Chondrocyte (in vitro differentiated cells): ENCODE measurements at regions not wholly inside any gene's neighbourhood (a gene's known extent, or its start where the extent isn't known, plus 50 kb on each side); places are given as distances from the start of the nearest gene placed in this dataset.
A peak's percentile ranks its signal among the peaks of the same experiment; 100 is the strongest.
"Not testable (repeated sequence)": the region's sequence is repeated elsewhere in the genome, so short reads cannot be mapped to it uniquely, and the experiment has no call there.

Experiments used
- DNase-seq: peaks from one replicate; pipeline ENCODE4 v3.0.0; 2021; ENCODE audit warnings: mixed read lengths, low spot score
- H3K27ac Mint-ChIP-seq: one replicate; pipeline ENCODE4 v1.8.0; 2021; ENCODE audit warnings: mild to moderate bottlenecking, moderate library complexity, mixed read lengths; ENCODE audit not compliant: unreplicated experiment
- H3K27me3 Mint-ChIP-seq: 2 replicates; pipeline ENCODE4 v1.8.0; 2021; ENCODE audit warnings: low read depth, mixed read lengths
- H3K36me3 Mint-ChIP-seq: 2 replicates; pipeline ENCODE4 v1.8.0; 2021; ENCODE audit warnings: low read depth, mixed read lengths
- H3K4me1 Mint-ChIP-seq: 2 replicates; pipeline ENCODE4 v1.8.0; 2021; ENCODE audit warnings: low read depth, mild to moderate bottlenecking, mixed read lengths
- H3K4me3 Mint-ChIP-seq: one replicate; pipeline ENCODE4 v1.8.0; 2021; ENCODE audit warnings: mild to moderate bottlenecking, moderate library complexity, mixed read lengths; ENCODE audit not compliant: unreplicated experiment
- H3K9me3 Mint-ChIP-seq: 2 replicates; pipeline ENCODE4 v1.8.0; 2021; ENCODE audit warnings: low read depth, mixed read lengths
- CTCF ChIP-seq: fragments of 200-600 bp; sonication (generic); IDR thresholded peaks from 2 replicates; pipeline ENCODE4 v1.5.0; 2021; ENCODE audit warnings: antibody characterized with exemption, mild to moderate bottlenecking, moderate library complexity

DNA sequence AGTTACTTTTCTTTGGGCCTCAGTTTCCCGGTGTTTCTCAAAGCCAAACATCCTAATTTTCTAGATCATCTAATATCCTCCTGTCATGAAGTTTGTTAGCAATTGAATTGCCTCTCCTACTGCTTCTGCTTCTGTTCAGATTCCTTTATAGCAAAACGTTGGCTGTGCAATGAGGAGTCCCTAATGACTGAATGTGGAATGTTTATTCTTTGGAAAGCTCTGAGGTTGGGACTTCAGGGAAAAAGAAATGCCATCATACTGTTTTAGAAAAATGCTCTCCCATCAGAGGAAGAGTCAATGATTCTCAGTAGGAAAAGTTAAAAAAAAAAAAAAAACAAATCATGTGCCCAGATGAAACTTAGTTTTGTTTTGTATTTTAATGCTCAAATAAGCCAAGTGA lies 268.7 kb upstream of the PAPPA start:
- DNase-seq = no peak
- no peaks in the 10 kb centered on the region for H3K27me3 Mint-ChIP-seq
- H3K4me3 Mint-ChIP-seq = no peak overlapping the region
- TF ChIP-seq CTCF = no peak
- no peak overlapping the region for H3K27ac Mint-ChIP-seq
- no peaks in the 10 kb centered on the region for H3K9me3 Mint-ChIP-seq
- peaks cover 37% of the 10 kb centered on the region for H3K4me1 Mint-ChIP-seq
- no peaks in the 10 kb centered on the region for H3K36me3 Mint-ChIP-seq

GRCh38 chr9:115888131-115888530 lies 265.5 kb upstream of the PAPPA start:
- Mint-ChIP-seq H3K9me3 (peaks cover 11% of the 10 kb centered on the region), H3K4me3 (no peak overlapping the region), H3K27ac (no peak overlapping the region), H3K4me1 (peaks cover 24% of the 10 kb centered on the region), H3K27me3 (no peaks in the 10 kb centered on the region), H3K36me3 (peaks cover 6% of the 10 kb centered on the region)
- TF ChIP-seq CTCF = no peak
- DNase-seq = no peak

DNA sequence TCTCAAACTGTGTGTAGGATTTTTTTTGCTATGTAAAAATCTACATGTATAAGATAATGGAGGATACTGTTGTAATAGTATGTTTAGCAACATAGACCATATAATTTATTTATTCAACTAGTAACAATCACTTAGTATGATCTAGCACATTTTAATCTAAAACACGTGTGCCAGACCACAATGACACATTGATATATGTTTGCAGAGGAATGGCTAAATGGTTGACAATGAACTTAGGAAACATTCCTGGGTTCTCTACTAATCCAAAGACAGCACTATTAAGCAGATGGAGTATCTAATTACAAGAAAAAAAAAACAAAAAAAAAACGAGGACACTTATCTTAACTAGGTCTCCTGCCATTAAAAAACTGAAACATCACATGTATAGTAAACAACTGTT lies 261.7 kb upstream of the PAPPA start:
- DNase-seq = no peak
- no peak overlapping the region for H3K4me3 Mint-ChIP-seq
- H3K27me3 Mint-ChIP-seq = no peaks in the 10 kb centered on the region
- H3K4me1 Mint-ChIP-seq = no peaks in the 10 kb centered on the region
- H3K9me3 Mint-ChIP-seq = peaks cover 22% of the 10 kb centered on the region
- H3K27ac Mint-ChIP-seq = no peak overlapping the region
- no peak for TF ChIP-seq CTCF
- H3K36me3 Mint-ChIP-seq = peaks cover 9% of the 10 kb centered on the region

DNA sequence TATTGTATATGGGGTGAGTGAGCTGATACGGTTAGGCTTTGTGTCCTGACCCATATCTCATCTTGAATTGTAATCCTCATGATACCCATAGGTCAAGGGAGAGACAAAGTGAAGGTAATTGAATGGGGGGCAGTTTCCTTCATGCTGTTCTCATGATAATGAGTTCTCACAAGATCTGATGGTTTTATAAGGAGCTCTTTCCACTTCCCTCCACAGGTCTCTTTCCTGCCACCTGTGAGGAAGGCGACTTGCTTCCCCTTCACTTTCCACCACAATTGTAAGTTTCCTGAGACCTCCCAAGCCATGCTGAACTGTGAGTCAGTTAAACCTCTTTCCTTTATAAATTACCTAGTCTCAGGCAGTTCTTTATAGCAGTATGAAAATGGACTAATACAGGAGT lies 255.1 kb upstream of the PAPPA start:
- not testable (repeated sequence) for H3K4me1 Mint-ChIP-seq, H3K27ac Mint-ChIP-seq
- H3K9me3 Mint-ChIP-seq = peaks cover 13% of the 10 kb centered on the region

GRCh38 chr9:115900698-115901097 lies 252.9 kb upstream of the PAPPA start:
- Mint-ChIP-seq H3K36me3 (peaks cover 4% of the 10 kb centered on the region), H3K27me3 (no peaks in the 10 kb centered on the region), H3K4me3 (no peak overlapping the region), H3K9me3 (peaks cover 12% of the 10 kb centered on the region), H3K27ac (peak overlapping the region; percentile 3), H3K4me1 (peaks cover 7% of the 10 kb centered on the region)
- DNase-seq = no peak
- no peak for TF ChIP-seq CTCF

More for the DNA sequence above, 255.1 kb upstream of the PAPPA start:
- H3K4me3 Mint-ChIP-seq, DNase-seq, H3K36me3 Mint-ChIP-seq, H3K27me3 Mint-ChIP-seq: not testable (repeated sequence)

GRCh38 chr9:115910959-115911358 lies 242.6 kb upstream of the PAPPA start:
- no peak overlapping the region for H3K27ac Mint-ChIP-seq
- peaks cover 1% of the 10 kb centered on the region for H3K36me3 Mint-ChIP-seq
- no peak overlapping the region for H3K4me3 Mint-ChIP-seq
- no peak for DNase-seq
- no peaks in the 10 kb centered on the region for H3K9me3 Mint-ChIP-seq
- H3K4me1 Mint-ChIP-seq = peaks cover 16% of the 10 kb centered on the region
- no peaks in the 10 kb centered on the region for H3K27me3 Mint-ChIP-seq
- TF ChIP-seq CTCF = no peak
